ENCODE measurements at regions not wholly inside any gene's neighbourhood (a gene's known extent, or its start where the extent isn't known, plus 50 kb on each side); places are given as distances from the start of the nearest gene placed in this dataset.

- TF ChIP-seq CTCF (IDR thresholded peaks at IDR 0.05; ENCODE audit: low read depth, low read length, missing input control) (no peak), EGR1 (IDR thresholded peaks at IDR 0.05; ENCODE audit: low read depth in 2 of 2) (no peak), TAF1 (conservative IDR thresholded peaks at IDR 0.05) (no peak), REST (IDR thresholded peaks at IDR 0.05) (no peak)
These were observed 153.8 kb downstream of the MTHFS start for GRCh38 chr15:79743032-79743431.

All from liver (tissue), 3 donors.